GM10266 (cell line): ENCODE measurements at regions not wholly inside any gene's neighbourhood (a gene's known extent, or its start where the extent isn't known, plus 50 kb on each side); places are given as distances from the start of the nearest gene placed in this dataset.

Experiments used
- DNase-seq: peaks from one replicate; pipeline ENCODE4 v3.0.0; 2012; ENCODE audit errors: extremely low spot score
- CTCF ChIP-seq: IDR thresholded peaks from 2 replicates; pipeline ENCODE4 v1.5.1; 2012; ENCODE audit warnings: mild to moderate bottlenecking, low read depth; ENCODE audit not compliant: control insufficient read depth, insufficient read depth; ENCODE audit errors: missing control alignments

- no peak for TF ChIP-seq CTCF
- DNase-seq: no peak
Observed at GRCh38 chr18:65941482-65941881, 190.7 kb downstream of the CDH7 start.
